ENCODE measurements at regions not wholly inside any gene's neighbourhood (a gene's known extent, or its start where the extent isn't known, plus 50 kb on each side); places are given as distances from the start of the nearest gene placed in this dataset.

GRCh38 chr1:207966521-207966920 lies 55.6 kb upstream of the CD34 start:
- TF ChIP-seq FOXK2 (IDR thresholded peaks at IDR 0.05): no peak
- TF ChIP-seq ELF4 (IDR thresholded peaks at IDR 0.05): no peak
- TF ChIP-seq SP1 (IDR thresholded peaks at IDR 0.05): no peak
- TF ChIP-seq NFRKB (IDR thresholded peaks at IDR 0.05): no peak
- no peak for TF ChIP-seq L3MBTL2 (conservative IDR thresholded peaks at IDR 0.05)
- TF ChIP-seq SUZ12 (IDR thresholded peaks at IDR 0.05): no peak
- TF ChIP-seq BHLHE40 (IDR thresholded peaks at IDR 0.05; ENCODE audit: borderline replicate concordance): no peak
- TF ChIP-seq TARDBP (IDR thresholded peaks at IDR 0.05): no peak
- no peak for TF ChIP-seq FOXM1 (IDR thresholded peaks at IDR 0.05; ENCODE audit: borderline replicate concordance)

Measured in HEK293T (cell line).